HG03066 (cell line): ENCODE measurements at regions not wholly inside any gene's neighbourhood (a gene's known extent, or its start where the extent isn't known, plus 50 kb on each side); places are given as distances from the start of the nearest gene placed in this dataset.

Experiments used
- ATAC-seq: cut with Tn5 transposase; IDR thresholded peaks from one replicate; pipeline ENCODE4 v1.9.1; 2021; ENCODE audit warnings: low read depth; ENCODE audit not compliant: unreplicated experiment

DNA sequence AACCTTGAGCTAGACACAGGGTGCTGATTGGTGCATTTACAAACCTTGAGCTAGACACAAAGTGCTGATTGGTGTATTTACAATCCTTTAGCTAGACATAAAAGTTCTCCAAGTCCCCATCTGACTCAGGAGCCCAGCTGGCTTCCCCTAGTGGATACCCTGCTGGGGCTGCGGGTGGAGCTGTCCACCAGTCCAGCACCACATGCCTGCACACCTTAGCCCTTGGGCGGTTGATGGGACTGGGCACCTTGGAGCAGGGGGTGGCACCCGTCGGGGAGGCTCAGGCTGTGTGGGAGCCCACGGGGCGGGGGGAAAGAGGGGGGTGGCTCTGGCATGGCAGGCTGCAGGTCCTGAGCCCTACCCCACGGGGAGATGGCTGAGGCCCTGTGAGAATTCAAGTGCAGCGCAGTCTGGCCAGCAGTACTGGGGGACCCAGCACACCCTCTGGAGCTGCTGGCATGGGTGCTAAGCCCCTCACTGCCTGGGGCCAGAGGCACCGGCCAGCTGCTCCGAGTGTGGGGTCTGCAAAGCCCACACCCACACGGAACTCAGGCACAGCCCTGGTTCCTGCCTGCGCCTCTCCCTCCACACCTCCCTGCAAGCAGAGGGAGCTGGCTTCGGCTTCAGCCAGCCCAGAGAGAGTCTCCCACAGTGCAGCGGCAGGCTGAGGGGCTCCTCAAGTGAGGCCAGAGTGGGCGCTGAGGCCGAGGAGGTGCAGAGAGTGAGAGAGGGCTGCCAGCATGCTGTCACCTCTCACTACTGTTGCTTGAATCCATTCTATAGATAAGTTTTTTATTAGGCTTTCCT is 369.8 kb upstream of the SMIM30 start:
- ATAC-seq, result no peak

DNA sequence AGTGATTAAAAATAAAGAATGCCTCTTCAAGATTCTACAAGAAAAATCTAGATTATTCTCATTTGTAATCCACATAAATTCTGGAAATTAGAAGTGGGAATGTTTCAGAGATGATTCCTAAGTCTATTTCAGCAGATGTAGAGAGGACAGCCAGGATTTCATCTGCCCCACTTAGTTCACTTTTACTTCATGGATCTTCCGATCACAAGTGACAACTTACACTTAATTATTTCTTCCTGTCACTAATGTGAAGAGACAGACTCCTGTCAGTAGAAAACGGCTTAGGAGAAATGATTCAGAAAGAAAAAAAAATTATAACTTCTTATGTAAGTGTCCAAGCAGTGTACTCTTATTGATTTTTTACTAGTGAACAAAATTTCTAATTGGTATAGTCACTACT is 368.2 kb upstream of the SMIM30 start:
- no peak for ATAC-seq

GRCh38 chr7:113483657-113484056 is 365.3 kb upstream of the SMIM30 start:
- no peak for ATAC-seq

GRCh38 chr7:113480537-113480936 is 362.2 kb upstream of the SMIM30 start:
- no peak for ATAC-seq

- no peak for ATAC-seq
Observed at GRCh38 chr7:113464096-113464855, 345.9 kb upstream of the SMIM30 start.

DNA sequence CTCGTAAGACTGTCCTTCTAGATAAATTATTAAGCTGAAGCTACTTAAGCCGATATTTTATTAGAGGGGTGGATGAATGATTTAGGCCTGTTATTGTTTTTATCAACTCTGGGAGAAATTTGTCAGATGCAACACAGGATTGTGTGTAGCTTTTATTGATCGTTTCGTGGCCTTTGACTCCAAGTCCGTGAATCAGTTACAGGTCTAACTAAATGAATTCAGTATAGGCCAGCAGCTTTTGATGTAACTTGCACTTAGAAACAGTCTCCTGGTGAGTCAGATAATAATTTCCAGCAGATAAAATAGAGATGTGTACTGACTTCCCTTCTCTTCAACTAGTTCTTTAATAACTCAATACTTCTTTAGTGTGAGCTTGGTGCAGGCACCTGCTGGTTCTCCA is 341.7 kb upstream of the SMIM30 start:
- ATAC-seq, result no peak

DNA sequence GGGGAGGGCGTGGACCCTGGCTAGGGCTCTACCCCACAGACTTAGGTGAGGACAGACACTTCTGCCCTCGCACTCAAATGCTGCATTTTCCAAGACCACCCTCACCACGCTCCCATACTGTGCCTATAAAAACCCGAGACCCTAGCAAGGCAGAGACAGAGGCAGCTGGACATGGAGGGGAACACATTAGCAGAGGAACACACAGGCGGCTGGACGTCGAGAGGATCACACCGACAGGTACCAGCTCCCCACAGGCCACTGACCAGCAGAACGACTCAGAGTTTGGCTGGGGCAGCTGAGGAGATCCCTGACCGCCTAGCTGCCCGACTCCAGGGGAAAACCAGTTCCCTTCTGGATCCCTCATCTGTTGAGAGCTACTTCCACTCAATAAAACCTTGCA is 338.2 kb upstream of the SMIM30 start:
- no peak for ATAC-seq

GRCh38 chr7:113454597-113455169 is 336.3 kb upstream of the SMIM30 start:
- no peak for ATAC-seq

DNA sequence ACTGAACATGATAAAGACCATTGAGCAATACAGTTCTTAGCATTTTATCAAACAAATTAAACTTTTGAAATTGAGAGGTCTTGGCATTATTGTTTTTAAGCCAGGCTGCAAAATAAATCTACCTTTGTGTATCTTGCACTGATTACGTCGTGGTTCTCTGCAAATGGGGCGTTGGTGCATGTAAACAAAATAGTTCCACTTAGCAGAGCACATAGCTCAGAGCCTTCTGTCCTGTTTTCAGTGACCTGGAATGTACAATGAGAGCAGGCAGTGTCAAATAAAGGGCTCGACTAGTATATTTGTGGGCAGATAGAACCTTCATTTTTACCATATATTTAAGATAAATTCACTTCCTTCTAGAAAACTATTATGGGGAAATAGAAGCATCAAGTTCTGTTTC is 333.9 kb upstream of the SMIM30 start:
- ATAC-seq, result no peak

GRCh38 chr7:113446791-113447190 is 328.4 kb upstream of the SMIM30 start:
- no peak for ATAC-seq

- ATAC-seq, result no peak
Observed at GRCh38 chr7:113446391-113446790, 328.0 kb upstream of the SMIM30 start.

GRCh38 chr7:113444261-113444660 is 325.9 kb upstream of the SMIM30 start:
- ATAC-seq, result no peak

DNA sequence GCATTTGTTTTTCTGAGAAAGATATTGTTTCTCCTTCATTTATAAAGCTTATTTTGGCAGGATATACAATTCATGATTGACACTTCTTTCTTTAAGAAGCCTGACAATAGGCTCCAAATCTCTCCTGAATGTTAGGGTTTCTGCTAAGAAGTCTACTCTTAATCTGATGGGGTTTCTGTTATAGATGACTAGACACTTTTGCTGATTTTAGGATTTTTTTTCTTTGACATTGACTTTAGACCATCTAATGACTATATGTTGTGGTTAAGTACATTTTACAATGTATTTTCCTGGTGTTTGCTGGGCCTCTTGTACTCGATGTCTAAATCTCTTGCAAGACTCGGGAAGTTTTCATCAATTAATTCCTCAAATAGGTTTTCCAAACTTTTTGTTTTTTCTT is 321.8 kb upstream of the SMIM30 start:
- ATAC-seq, result no peak

DNA sequence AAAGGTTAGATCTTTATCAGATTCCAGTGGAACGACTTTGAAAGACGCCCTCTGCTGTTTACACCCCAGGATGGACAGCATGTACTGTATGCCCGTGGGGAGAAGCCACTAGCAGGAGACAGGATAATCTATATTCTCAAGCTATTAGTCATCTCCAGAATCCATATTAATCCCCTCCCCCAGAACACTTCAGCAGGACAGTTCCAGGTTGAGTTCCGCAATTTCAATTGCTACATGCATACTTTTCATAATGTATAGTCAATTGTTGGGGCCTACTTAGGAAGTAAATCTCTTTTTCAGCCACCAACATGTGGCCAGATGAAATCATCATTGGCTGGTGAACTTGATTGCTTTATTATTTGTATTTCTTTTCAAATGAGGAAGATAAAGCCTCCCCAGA is 313.1 kb upstream of the SMIM30 start:
- no peak for ATAC-seq

GRCh38 chr7:113424185-113424817 is 305.9 kb upstream of the SMIM30 start:
- no peak for ATAC-seq

- peak; percentile 100 for ATAC-seq
Observed at GRCh38 chr7:113421696-113422330, 303.5 kb upstream of the SMIM30 start.

- ATAC-seq, result no peak
Observed at GRCh38 chr7:113414401-113415035, 296.2 kb upstream of the SMIM30 start.

- ATAC-seq, result no peak
Observed at GRCh38 chr7:113412410-113412809, 294.1 kb upstream of the SMIM30 start.

GRCh38 chr7:113410796-113411195 is 292.4 kb upstream of the SMIM30 start:
- ATAC-seq, result no peak

- no peak for ATAC-seq
Observed at GRCh38 chr7:113408999-113409398, 290.6 kb upstream of the SMIM30 start.
